Chondrocyte (in vitro differentiated cells): ENCODE measurements at regions not wholly inside any gene's neighbourhood (a gene's known extent, or its start where the extent isn't known, plus 50 kb on each side); places are given as distances from the start of the nearest gene placed in this dataset.

Experiments
- DNase-seq: peaks from one replicate; pipeline ENCODE4 v3.0.0; 2021; ENCODE audit warnings: mixed read lengths, low spot score
- H3K27ac Mint-ChIP-seq: one replicate; pipeline ENCODE4 v1.8.0; 2021; ENCODE audit warnings: mild to moderate bottlenecking, moderate library complexity, mixed read lengths; ENCODE audit not compliant: unreplicated experiment
- H3K27me3 Mint-ChIP-seq: 2 replicates; pipeline ENCODE4 v1.8.0; 2021; ENCODE audit warnings: low read depth, mixed read lengths
- H3K36me3 Mint-ChIP-seq: 2 replicates; pipeline ENCODE4 v1.8.0; 2021; ENCODE audit warnings: low read depth, mixed read lengths
- H3K4me1 Mint-ChIP-seq: 2 replicates; pipeline ENCODE4 v1.8.0; 2021; ENCODE audit warnings: low read depth, mild to moderate bottlenecking, mixed read lengths
- H3K4me3 Mint-ChIP-seq: one replicate; pipeline ENCODE4 v1.8.0; 2021; ENCODE audit warnings: mild to moderate bottlenecking, moderate library complexity, mixed read lengths; ENCODE audit not compliant: unreplicated experiment
- H3K9me3 Mint-ChIP-seq: 2 replicates; pipeline ENCODE4 v1.8.0; 2021; ENCODE audit warnings: low read depth, mixed read lengths
- CTCF ChIP-seq: fragments of 200-600 bp; sonication (generic); IDR thresholded peaks from 2 replicates; pipeline ENCODE4 v1.5.0; 2021; ENCODE audit warnings: antibody characterized with exemption, mild to moderate bottlenecking, moderate library complexity

GRCh38 chr10:111247781-111248389 is 171.1 kb downstream of the ADRA2A start:
- Mint-ChIP-seq H3K4me1 (no peaks in the 10 kb centered on the region), H3K36me3 (no peaks in the 10 kb centered on the region), H3K27ac (no peak overlapping the region), H3K27me3 (peaks cover 18% of the 10 kb centered on the region), H3K4me3 (no peak overlapping the region), H3K9me3 (peaks cover 8% of the 10 kb centered on the region)
- TF ChIP-seq CTCF = no peak
- no peak for DNase-seq

- TF ChIP-seq CTCF = no peak
- no peak for DNase-seq
- H3K4me1 Mint-ChIP-seq = no peaks in the 10 kb centered on the region
- H3K27ac Mint-ChIP-seq = no peak overlapping the region
- peaks cover 8% of the 10 kb centered on the region for H3K9me3 Mint-ChIP-seq
- no peaks in the 10 kb centered on the region for H3K36me3 Mint-ChIP-seq
- no peak overlapping the region for H3K4me3 Mint-ChIP-seq
- H3K27me3 Mint-ChIP-seq = peaks cover 15% of the 10 kb centered on the region
These were observed 173.1 kb downstream of the ADRA2A start for GRCh38 chr10:111249925-111250324.

GRCh38 chr10:111261081-111261615 is 184.3 kb downstream of the ADRA2A start:
- Mint-ChIP-seq H3K27ac (no peak overlapping the region), H3K4me1 (no peaks in the 10 kb centered on the region), H3K4me3 (no peak overlapping the region), H3K36me3 (no peaks in the 10 kb centered on the region), H3K9me3 (peaks cover 8% of the 10 kb centered on the region), H3K27me3 (peaks cover 3% of the 10 kb centered on the region)
- no peak for DNase-seq
- no peak for TF ChIP-seq CTCF

GRCh38 chr10:111265341-111265740 is 188.5 kb downstream of the ADRA2A start:
- Mint-ChIP-seq H3K4me3 (no peak overlapping the region), H3K36me3 (no peaks in the 10 kb centered on the region), H3K27ac (no peak overlapping the region), H3K27me3 (peaks cover 10% of the 10 kb centered on the region), H3K4me1 (no peaks in the 10 kb centered on the region), H3K9me3 (peaks cover 8% of the 10 kb centered on the region)
- no peak for DNase-seq
- no peak for TF ChIP-seq CTCF

GRCh38 chr10:111266165-111266564 is 189.3 kb downstream of the ADRA2A start:
- Mint-ChIP-seq H3K4me3 (no peak overlapping the region), H3K27me3 (peaks cover 14% of the 10 kb centered on the region), H3K9me3 (peaks cover 8% of the 10 kb centered on the region), H3K4me1 (no peaks in the 10 kb centered on the region), H3K36me3 (no peaks in the 10 kb centered on the region), H3K27ac (no peak overlapping the region)
- no peak for DNase-seq
- no peak for TF ChIP-seq CTCF
